Ovary (tissue), 7 donors: ENCODE measurements at regions not wholly inside any gene's neighbourhood (a gene's known extent, or its start where the extent isn't known, plus 50 kb on each side); places are given as distances from the start of the nearest gene placed in this dataset.

ENCODE experiments used
- DNase-seq, 5 donors: peaks; one replicate each; pipeline ENCODE4 v3.0.0-alpha.2; 2019 to 2020
- H3K27ac ChIP-seq, 2 donors: fragments of 200-600 bp; one replicate each; pipeline versions ENCODE4 v1.5.1 to v1.8.0; 2019 to 2022
- H3K27me3 ChIP-seq: fragments of 200-600 bp; one replicate; pipeline ENCODE4 v1.8.0; 2022
- H3K36me3 ChIP-seq: fragments of 200-600 bp; sonication (generic); one replicate; pipeline ENCODE4 v1.5.1; 2019
- H3K4me1 ChIP-seq: one replicate; pipeline ENCODE4 v1.8.1; 2013; ENCODE audit warnings: mild to moderate bottlenecking, moderate library complexity; ENCODE audit not compliant: insufficient read depth
- H3K4me3 ChIP-seq: fragments of 200-600 bp; sonication (generic); one replicate; pipeline ENCODE4 v1.5.1; 2017
- H3K9me3 ChIP-seq, 2 donors: fragments of 200-600 bp in 1 of 2; sonication (generic) in 1 of 2; one replicate each; pipeline versions ENCODE4 v1.5.1 to v1.8.1; 2013 to 2019; ENCODE audit warnings: mild to moderate bottlenecking in 1 of 2, moderate library complexity in 1 of 2
- EP300 ChIP-seq: sonication (generic); formaldehyde crosslinking; IDR thresholded peaks from one replicate; pipeline ENCODE4 v1.6.1; 2017; ENCODE audit warnings: antibody characterized with exemption
- POLR2A ChIP-seq: fragments of 450-650 bp; IDR thresholded peaks from one replicate; pipeline ENCODE4 v1.6.1; 2017; ENCODE audit warnings: antibody characterized with exemption, mild to moderate bottlenecking, moderate library complexity
- WGBS, 3 donors: extraction: QIAGEN DNeasy Blood & Tissue Kit in 1 of 3; methylation state at CpG; one replicate each; pipeline versions ENCODE4 v1.1.5 to v1.1.7; 2013 to 2017; 5-methylcytosine and 5-hydroxymethylcytosine counted together
- intact Hi-C, 4 donors: fragments of 100-400 bp; cut with DNase I; formaldehyde crosslinking; loops; one replicate each; pipeline versions ENCODE4 v1.11.0 to v1.15.1; 2022 to 2023
- TF ChIP-seq, protein P1 (sequence below), 3 donors: fragments of 450-650 bp in 2 of 3; fragments of 200-600 bp in 1 of 3; IDR thresholded peaks; one replicate each; pipeline versions ENCODE4 v1.5.1 to v1.8.0; 2016 to 2022; ENCODE audit warnings: antibody characterized with exemption in 3 of 3, mild to moderate bottlenecking in 1 of 3
- donor health status: DM: no; HTN: no; CAD: no; lungs with moderate emphysema.
- donor health status: DM: no; HTN: no; CAD: no.
- donor health status: Bipolar disorder and iron deficiency.
- donor health status: DM: no; HTN: no; CAD: no.
- donor health status: DM: yes; HTN: yes; CAD: no.

DNA sequence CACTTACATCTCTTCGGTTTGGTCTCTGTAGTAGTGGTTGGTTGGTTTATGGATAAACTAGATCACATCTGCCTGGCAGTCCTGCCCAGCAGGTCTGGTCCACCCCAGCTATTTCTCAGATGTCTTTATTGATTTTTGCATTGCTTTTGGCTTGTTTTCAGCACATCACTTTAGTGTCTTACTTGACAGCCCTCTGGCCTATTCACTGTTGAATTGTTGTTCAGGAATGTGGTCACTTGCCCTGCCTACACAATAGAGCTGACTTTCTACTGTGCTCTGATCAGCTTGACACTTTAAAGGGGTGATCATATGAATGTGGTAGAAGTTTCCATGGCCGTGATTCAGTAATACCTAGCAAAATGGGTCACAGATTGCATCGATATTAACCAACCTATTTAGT, 719.2 kb upstream of the LRRN3 start:
- no peak for DNase-seq
- TF ChIP-seq, protein P1, sequence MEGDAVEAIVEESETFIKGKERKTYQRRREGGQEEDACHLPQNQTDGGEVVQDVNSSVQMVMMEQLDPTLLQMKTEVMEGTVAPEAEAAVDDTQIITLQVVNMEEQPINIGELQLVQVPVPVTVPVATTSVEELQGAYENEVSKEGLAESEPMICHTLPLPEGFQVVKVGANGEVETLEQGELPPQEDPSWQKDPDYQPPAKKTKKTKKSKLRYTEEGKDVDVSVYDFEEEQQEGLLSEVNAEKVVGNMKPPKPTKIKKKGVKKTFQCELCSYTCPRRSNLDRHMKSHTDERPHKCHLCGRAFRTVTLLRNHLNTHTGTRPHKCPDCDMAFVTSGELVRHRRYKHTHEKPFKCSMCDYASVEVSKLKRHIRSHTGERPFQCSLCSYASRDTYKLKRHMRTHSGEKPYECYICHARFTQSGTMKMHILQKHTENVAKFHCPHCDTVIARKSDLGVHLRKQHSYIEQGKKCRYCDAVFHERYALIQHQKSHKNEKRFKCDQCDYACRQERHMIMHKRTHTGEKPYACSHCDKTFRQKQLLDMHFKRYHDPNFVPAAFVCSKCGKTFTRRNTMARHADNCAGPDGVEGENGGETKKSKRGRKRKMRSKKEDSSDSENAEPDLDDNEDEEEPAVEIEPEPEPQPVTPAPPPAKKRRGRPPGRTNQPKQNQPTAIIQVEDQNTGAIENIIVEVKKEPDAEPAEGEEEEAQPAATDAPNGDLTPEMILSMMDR (IDR thresholded peaks at IDR 0.05), result no peak
- TF ChIP-seq POLR2A (no peak), EP300 (no peak)
- intact Hi-C loops, result no loop called here
- no peaks in the 10 kb centered on the region for H3K36me3 ChIP-seq
- no peaks in the 10 kb centered on the region for H3K4me1 ChIP-seq
- WGBS, 3 donors, result 94 to 97% (median 96%) methylated on average over 3 of the region's 3 CpGs
- H3K4me3 ChIP-seq, result no peak overlapping the region
- no peaks in the 10 kb centered on the region for H3K27me3 ChIP-seq
- no peak overlapping the region for H3K27ac ChIP-seq
- no peaks in the 10 kb centered on the region for H3K9me3 ChIP-seq

DNA sequence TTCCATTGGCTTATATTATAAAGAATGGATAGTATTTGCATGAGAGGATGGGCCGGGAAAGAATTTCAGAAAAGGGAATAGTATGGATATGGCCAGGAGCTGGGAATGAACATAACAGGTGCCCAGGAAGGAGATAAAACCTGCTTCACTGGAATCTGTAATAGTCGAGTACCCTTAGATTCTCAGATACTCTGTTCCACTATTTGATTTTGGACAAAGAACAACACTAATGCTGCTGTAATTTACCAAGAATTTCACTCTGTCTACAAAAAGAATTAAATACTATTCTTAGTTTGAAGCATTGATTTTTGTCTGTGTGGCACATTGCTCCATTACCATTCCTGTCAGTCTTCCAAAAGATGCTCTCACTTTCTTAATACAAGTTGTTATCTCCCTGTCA, 718.2 kb upstream of the LRRN3 start:
- Histone ChIP-seq H3K4me1 (no peaks in the 10 kb centered on the region), H3K27ac (no peak overlapping the region), H3K9me3 (no peaks in the 10 kb centered on the region), H3K4me3 (no peak overlapping the region), H3K27me3 (no peaks in the 10 kb centered on the region), H3K36me3 (no peaks in the 10 kb centered on the region)
- no peak for DNase-seq
- WGBS, 3 donors, result 89 to 96% (median 95%) methylated on average over 2 of the region's 2 CpGs
- TF ChIP-seq, protein P1 (IDR thresholded peaks at IDR 0.05), result no peak
- TF ChIP-seq POLR2A (no peak), EP300 (no peak)
- intact Hi-C loops, result no loop called here

DNA sequence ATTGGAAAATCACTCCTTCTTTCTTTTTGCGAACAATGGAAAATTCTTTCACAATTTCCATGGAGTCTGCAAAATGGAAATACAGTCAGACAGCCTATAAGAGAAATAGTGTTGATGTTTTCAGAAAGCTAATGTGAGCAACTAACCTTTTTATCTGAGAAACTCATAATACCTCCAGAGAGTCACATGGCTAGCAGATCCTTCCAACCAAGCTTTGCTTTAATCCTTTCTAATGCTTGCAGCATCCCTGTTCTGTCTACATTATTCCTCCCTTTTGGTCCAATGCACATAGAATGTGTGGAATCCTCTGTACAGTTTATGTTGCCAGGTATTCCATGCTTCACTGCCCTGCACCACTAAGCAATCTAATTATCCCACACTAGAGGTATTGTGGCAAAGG, 717.5 kb upstream of the LRRN3 start:
- WGBS, 3 donors, result 71 to 86% (median 85%) methylated on average over 1 of the region's 1 CpG
- intact Hi-C loops, result no loop called here
- DNase-seq, result no peak
- H3K27me3 ChIP-seq, result no peaks in the 10 kb centered on the region
- H3K4me3 ChIP-seq, result no peak overlapping the region
- H3K27ac ChIP-seq, result no peak overlapping the region
- TF ChIP-seq POLR2A (no peak), EP300 (no peak)
- TF ChIP-seq, protein P1 (IDR thresholded peaks at IDR 0.05), result no peak
- no peaks in the 10 kb centered on the region for H3K4me1 ChIP-seq
- H3K9me3 ChIP-seq, result no peaks in the 10 kb centered on the region
- no peaks in the 10 kb centered on the region for H3K36me3 ChIP-seq

DNA sequence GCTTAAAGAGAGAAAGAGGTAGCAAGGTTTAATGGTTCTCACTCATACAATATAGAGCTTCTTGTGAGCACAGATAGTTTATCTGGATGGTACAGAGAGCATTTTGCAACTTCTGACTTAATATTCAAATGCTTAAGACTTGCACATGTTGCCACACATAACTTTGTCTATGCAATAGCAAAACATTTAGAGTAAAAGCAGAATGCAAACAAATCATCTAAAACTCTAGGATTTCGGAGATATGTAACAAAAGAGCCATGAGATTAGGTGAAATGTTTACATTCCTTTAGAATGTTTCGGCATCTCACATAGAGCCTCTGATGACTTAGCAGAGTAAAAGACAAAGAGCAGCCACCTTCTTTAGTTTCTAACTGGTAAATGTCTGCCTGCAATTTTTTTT, 717.1 kb upstream of the LRRN3 start:
- no peaks in the 10 kb centered on the region for H3K4me1 ChIP-seq
- H3K4me3 ChIP-seq, result no peak overlapping the region
- TF ChIP-seq EP300, result no peak
- no peak for TF ChIP-seq POLR2A
- TF ChIP-seq, protein P1 (IDR thresholded peaks at IDR 0.05), result no peak
- WGBS, 3 donors, result 30 to 58% (median 37%) methylated on average over 2 of the region's 2 CpGs
- no peaks in the 10 kb centered on the region for H3K36me3 ChIP-seq
- DNase-seq, result no peak
- H3K27me3 ChIP-seq, result no peaks in the 10 kb centered on the region
- H3K27ac ChIP-seq, result no peak overlapping the region
- no peaks in the 10 kb centered on the region for H3K9me3 ChIP-seq
- intact Hi-C loops, result no loop called here

DNA sequence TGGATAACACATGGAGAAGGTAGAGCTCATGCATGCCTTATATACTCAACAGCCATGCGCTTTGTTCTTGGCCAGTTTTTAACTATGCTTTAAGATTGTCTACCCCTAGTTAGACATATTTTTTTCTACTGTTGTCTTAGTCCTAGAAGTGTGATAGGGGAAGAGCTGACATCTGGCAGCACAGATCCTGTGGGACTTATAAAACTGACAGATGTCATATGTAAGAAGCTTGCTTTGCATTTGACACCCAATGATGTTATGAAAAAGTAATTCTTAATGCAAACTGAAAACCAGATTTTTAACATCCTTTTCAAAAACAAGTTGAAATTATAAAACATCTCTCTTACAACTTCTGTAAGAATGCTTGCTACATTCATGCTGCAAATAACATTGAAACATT, 715.9 kb upstream of the LRRN3 start:
- H3K36me3 ChIP-seq, result no peaks in the 10 kb centered on the region
- DNase-seq, result no peak
- H3K4me3 ChIP-seq, result no peak overlapping the region
- intact Hi-C loops, result no loop called here
- no peaks in the 10 kb centered on the region for H3K4me1 ChIP-seq
- WGBS, 3 donors, result 89 to 100% (median 100%) methylated on average over 1 of the region's 1 CpG
- no peaks in the 10 kb centered on the region for H3K9me3 ChIP-seq
- TF ChIP-seq POLR2A (no peak), EP300 (no peak)
- no peak overlapping the region for H3K27ac ChIP-seq
- H3K27me3 ChIP-seq, result no peaks in the 10 kb centered on the region
